ENCODE measurements at regions not wholly inside any gene's neighbourhood (a gene's known extent, or its start where the extent isn't known, plus 50 kb on each side); places are given as distances from the start of the nearest gene placed in this dataset.
A peak's percentile ranks its signal among the peaks of the same experiment; 100 is the strongest.

DNA sequence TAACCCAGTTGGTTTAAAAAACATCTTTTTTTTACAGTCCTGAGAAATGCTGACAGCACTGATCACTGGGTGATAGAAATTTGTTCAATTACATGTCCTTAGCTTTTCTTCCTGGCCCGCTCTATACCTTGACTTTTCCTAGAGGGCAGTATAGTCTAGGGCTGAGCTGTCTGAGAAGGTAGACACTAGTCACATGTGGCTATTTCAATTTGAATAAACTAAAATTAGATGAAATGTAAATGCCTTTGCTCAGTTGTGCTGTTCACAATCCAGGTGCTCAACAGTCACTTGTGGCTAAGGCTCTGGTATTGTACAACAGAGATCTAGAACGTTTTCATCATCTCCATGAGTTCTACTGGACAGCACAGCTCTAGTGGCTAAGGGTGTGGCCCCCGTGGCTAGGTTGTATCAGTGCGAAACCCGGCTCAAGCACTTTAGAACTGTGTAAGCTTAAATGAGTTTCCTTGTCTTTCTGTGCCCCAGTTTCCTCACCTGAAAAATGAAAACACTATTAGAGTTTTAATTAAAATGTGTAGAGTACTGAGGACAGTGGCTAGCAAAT, 111.6 kb upstream of the WDR17 start:
- CTCF ChIA-PET, result interaction anchor here (0.5 to 0.6 kb wide), 2 partner anchors 16 to 31 kb away, joined by 3 to 5 read pairs; no protein-coding TSS in a partner anchor

DNA sequence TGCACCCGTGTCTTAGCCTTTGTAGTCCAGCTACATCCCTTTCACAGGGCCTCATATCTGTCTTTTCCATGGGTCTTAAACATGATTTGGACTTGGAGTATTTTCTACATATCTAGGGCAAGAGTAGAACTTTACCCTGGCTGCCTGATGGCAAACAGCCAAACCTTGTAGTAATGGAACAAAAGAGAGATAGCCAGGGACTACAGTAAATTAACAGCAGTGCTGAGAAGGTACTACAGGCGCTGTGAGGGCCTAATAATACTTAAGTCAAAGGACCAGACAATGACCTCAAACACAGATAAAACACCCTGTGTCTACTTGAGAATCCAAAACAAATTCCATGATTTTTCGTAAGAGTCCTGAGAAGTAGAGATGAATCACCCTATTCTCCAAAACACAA, 111.0 kb upstream of the WDR17 start:
- TF ChIP-seq CTCF (conservative IDR thresholded peaks at IDR 0.05; ENCODE audit: low read depth), result no peak
- CTCF ChIA-PET, result interaction anchor here (1.0 kb wide), 1 partner anchor 8 kb away, joined by 4 read pairs; no protein-coding TSS in a partner anchor

More for the DNA sequence above, 111.6 kb upstream of the WDR17 start:
- peak; percentile 8 for DNase-seq (ENCODE audit: low spot score)
- POLR2A ChIA-PET (ENCODE audit: low non-redundant PET), result no interaction called here
- TF ChIP-seq CTCF (conservative IDR thresholded peaks at IDR 0.05; ENCODE audit: low read depth), result no peak
- no peak overlapping the region for H3K27ac ChIP-seq

GRCh38 chr4:175961604-175962003, 104.0 kb upstream of the WDR17 start:
- ChIA-PET POLR2A (ENCODE audit: low non-redundant PET) (no interaction called here), CTCF (interaction anchor here (0.6 kb wide), 2 partner anchors 166 to 1303 kb away, joined by 4 to 6 read pairs; no protein-coding TSS in a partner anchor)
- TF ChIP-seq CTCF (conservative IDR thresholded peaks at IDR 0.05; ENCODE audit: low read depth), result no peak
- no peak overlapping the region for H3K27ac ChIP-seq
- DNase-seq (ENCODE audit: low spot score), result no peak

More for the DNA sequence above, 111.0 kb upstream of the WDR17 start:
- no peak overlapping the region for H3K27ac ChIP-seq
- POLR2A ChIA-PET (ENCODE audit: low non-redundant PET), result no interaction called here
- DNase-seq (ENCODE audit: low spot score), result no peak

DNA sequence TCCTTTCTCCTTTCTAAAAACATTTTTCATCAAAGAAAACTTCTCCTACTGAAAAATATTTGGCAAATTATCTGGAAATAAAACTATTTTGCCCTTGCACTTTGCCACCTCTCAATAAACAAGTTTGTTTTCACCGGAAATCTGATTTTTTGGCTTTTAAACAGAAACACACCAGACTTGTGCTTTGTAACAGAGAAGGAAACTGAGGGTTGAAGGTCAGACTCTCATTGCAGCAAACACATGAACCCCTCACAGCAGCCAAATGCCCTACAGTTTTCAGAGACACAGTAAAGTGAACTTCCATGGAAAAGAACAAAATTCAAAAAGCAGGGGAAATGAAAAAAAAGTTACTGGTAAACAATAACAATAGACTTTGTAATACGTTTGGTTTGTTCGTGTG, 95.6 kb upstream of the WDR17 start:
- ChIA-PET CTCF (no interaction called here), POLR2A (ENCODE audit: low non-redundant PET) (no interaction called here)
- no peak overlapping the region for H3K27ac ChIP-seq
- no peak for TF ChIP-seq CTCF (conservative IDR thresholded peaks at IDR 0.05; ENCODE audit: low read depth)
- DNase-seq (ENCODE audit: low spot score), result no peak

DNA sequence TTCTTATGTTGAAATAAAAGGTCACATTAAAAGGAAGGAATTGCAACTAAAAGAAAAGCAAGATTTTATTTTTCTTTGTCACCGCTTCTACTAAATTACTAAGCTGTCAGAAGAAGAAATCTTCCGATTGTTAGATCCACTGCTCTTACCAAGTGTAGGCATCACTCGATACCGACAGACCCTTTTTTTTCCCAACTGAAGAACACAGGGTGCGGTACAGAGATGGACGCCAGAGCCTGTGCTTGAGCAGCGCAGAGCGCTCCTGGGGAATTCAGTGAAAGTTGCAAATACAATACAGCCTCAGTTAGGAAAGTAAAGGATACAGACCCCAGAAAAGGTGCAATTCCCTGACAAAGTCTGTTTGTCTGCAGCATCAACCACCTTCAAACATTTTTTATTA, 94.9 kb upstream of the WDR17 start:
- H3K27ac ChIP-seq, result no peak overlapping the region
- TF ChIP-seq CTCF (conservative IDR thresholded peaks at IDR 0.05; ENCODE audit: low read depth), result no peak
- ChIA-PET POLR2A (ENCODE audit: low non-redundant PET) (no interaction called here), CTCF (no interaction called here)
- DNase-seq (ENCODE audit: low spot score), result no peak

DNA sequence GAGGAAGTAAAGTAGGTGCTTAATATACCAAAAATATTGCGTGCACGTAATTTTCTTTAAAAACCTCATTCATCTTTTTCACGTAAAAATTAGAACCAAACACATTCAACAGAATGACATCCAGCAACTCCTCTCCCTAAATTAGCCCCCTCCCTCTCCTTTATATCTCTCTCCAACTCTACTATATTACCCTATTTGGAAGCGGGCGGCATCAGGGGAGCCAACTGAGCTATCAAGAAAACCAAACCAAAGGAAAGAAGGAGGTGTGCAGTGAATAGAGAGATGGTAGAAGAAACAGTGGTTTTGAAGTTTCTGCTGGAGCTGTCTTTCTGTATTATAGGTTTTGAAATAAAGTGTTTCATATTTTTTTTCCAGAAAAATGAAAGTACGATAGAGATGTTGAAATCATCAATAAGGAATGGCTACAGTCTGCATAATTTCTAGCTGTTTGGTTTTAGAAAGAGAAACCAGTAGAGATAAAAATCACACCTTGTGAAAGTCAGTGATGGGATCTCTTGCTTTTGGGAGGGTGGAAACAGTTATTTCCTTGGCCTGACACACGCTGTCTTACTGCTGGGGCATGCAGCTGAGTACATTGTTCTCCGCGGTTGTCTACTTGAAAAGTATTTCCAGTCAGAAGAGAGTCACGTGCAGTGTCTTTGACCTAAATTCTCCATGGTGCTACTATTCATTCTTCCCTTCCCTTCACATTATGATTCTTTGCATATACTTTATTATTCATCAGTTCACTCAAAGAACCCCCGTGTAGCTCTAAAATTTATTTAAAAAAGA, 94.1 kb upstream of the WDR17 start:
- H3K27ac ChIP-seq, result no peak overlapping the region
- TF ChIP-seq CTCF (conservative IDR thresholded peaks at IDR 0.05; ENCODE audit: low read depth), result no peak
- CTCF ChIA-PET, result no interaction called here
- no peak for DNase-seq (ENCODE audit: low spot score)
- POLR2A ChIA-PET (ENCODE audit: low non-redundant PET), result no interaction called here
